ENCODE measurements at regions not wholly inside any gene's neighbourhood (a gene's known extent, or its start where the extent isn't known, plus 50 kb on each side); places are given as distances from the start of the nearest gene placed in this dataset.

- TF ChIP-seq EZH2 (IDR thresholded peaks at IDR 0.05; ENCODE audit: low read depth) = no peak
- TF ChIP-seq, protein P1, sequence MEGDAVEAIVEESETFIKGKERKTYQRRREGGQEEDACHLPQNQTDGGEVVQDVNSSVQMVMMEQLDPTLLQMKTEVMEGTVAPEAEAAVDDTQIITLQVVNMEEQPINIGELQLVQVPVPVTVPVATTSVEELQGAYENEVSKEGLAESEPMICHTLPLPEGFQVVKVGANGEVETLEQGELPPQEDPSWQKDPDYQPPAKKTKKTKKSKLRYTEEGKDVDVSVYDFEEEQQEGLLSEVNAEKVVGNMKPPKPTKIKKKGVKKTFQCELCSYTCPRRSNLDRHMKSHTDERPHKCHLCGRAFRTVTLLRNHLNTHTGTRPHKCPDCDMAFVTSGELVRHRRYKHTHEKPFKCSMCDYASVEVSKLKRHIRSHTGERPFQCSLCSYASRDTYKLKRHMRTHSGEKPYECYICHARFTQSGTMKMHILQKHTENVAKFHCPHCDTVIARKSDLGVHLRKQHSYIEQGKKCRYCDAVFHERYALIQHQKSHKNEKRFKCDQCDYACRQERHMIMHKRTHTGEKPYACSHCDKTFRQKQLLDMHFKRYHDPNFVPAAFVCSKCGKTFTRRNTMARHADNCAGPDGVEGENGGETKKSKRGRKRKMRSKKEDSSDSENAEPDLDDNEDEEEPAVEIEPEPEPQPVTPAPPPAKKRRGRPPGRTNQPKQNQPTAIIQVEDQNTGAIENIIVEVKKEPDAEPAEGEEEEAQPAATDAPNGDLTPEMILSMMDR (conservative IDR thresholded peaks at IDR 0.05) = no peak
These were observed 1265.0 kb downstream of the NXPH1 start for GRCh38 chr7:9698375-9698774.
